ENCODE measurements at regions not wholly inside any gene's neighbourhood (a gene's known extent, or its start where the extent isn't known, plus 50 kb on each side); places are given as distances from the start of the nearest gene placed in this dataset.

- TF ChIP-seq ZBTB21 (CRISPR knock-in tag; IDR thresholded peaks at IDR 0.05; ENCODE audit: borderline replicate concordance): no peak
- TF ChIP-seq CTCF (IDR thresholded peaks at IDR 0.05): no peak
- no peak for TF ChIP-seq GABPB1 (CRISPR knock-in tag; IDR thresholded peaks at IDR 0.05)
- no peak for TF ChIP-seq ZBTB43 (CRISPR knock-in tag; IDR thresholded peaks at IDR 0.05)
- TF ChIP-seq USF1 (CRISPR knock-in tag; IDR thresholded peaks at IDR 0.05): no peak
- no peak for TF ChIP-seq ZNF317 (CRISPR knock-in tag; IDR thresholded peaks at IDR 0.05; ENCODE audit: borderline replicate concordance, low read depth)
- TF ChIP-seq EMX1 (CRISPR knock-in tag; IDR thresholded peaks at IDR 0.05): no peak
- TF ChIP-seq NR2C2 (CRISPR knock-in tag; IDR thresholded peaks at IDR 0.05): no peak
- TF ChIP-seq ATF2 (CRISPR knock-in tag; IDR thresholded peaks at IDR 0.05; ENCODE audit: borderline replicate concordance, low read depth): no peak
- no peak for TF ChIP-seq CREB1 (CRISPR knock-in tag; IDR thresholded peaks at IDR 0.05)
- no peak for TF ChIP-seq E2F4 (CRISPR knock-in tag; IDR thresholded peaks at IDR 0.05; ENCODE audit: borderline replicate concordance, low read depth)
- no peak for TF ChIP-seq PRDM15 (CRISPR knock-in tag; IDR thresholded peaks at IDR 0.05)
Observed at GRCh38 chr4:170580651-170581050, 490.9 kb upstream of the AADAT start.
